ENCODE measurements at regions not wholly inside any gene's neighbourhood (a gene's known extent, or its start where the extent isn't known, plus 50 kb on each side); places are given as distances from the start of the nearest gene placed in this dataset.

DNA sequence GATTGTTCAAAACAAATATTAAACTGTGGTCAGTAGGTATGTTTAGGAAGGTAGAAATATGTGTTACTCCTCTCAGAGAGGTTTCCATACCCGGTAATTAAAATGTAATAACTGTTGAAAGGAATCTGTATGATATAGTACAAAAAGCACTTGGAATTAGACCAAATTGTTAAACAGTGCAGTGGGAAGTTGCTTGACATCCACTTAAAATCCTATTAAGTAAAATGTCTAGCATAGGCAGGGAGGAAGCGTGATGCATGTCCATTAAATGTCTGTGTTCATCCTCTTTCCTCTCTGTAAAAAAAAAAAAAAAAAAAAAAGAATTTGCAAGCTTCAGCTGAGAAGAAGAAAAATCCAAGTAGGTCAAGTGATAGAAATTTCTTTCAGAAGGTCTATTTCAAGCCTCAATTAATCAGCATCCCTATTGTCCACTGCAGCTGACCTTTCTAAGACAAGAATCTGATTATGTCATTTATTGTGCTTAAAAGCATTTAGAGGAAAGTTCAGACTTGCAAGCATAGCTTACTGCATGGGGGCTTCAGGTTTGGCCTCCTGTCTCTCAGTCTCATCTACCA is 265.6 kb upstream of the RGS6 start:
- H3K4me3 ChIP-seq (replicated peaks; ENCODE audit: low read depth, low read length), result no peak overlapping the region
- TF ChIP-seq, protein P1, sequence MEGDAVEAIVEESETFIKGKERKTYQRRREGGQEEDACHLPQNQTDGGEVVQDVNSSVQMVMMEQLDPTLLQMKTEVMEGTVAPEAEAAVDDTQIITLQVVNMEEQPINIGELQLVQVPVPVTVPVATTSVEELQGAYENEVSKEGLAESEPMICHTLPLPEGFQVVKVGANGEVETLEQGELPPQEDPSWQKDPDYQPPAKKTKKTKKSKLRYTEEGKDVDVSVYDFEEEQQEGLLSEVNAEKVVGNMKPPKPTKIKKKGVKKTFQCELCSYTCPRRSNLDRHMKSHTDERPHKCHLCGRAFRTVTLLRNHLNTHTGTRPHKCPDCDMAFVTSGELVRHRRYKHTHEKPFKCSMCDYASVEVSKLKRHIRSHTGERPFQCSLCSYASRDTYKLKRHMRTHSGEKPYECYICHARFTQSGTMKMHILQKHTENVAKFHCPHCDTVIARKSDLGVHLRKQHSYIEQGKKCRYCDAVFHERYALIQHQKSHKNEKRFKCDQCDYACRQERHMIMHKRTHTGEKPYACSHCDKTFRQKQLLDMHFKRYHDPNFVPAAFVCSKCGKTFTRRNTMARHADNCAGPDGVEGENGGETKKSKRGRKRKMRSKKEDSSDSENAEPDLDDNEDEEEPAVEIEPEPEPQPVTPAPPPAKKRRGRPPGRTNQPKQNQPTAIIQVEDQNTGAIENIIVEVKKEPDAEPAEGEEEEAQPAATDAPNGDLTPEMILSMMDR (IDR thresholded peaks at IDR 0.05; ENCODE audit: low read depth, low read length, missing control alignments), result no peak

DNA sequence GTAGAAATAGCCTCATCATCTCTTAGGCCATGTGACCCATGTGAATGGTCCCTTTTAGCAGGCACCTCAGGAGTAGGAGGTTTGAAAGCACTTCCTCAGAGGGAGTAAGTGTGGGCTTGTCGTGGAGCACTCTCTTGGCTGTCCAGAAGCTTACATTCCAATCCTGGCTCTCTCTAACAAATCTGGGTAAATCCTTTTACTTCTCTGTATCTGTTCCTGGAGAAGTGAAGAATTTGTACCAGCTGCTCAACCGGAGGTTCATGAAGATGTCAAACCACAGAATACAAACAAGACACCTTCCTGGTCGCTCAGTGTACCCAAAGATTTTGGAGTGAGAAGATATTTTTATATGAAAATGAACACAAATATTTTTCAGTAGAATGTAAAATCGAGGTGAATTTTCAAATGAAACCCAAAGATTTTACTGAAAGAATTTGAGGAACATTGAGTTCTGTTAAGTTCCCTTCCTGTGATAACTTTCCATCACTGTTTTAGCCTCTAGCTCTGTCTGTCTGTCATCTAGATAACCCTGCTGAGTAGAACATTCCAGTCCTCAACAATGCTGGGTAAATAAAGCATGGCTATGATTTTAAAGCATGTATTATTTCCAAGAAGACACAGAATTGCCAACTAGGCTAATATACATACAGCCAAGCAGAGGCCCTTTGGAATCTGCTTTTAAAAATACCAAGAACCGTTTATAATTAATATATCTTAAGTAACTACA is 263.9 kb upstream of the RGS6 start:
- no peak for DNase-seq (ENCODE audit: extremely low read depth, low read depth)
- no peak overlapping the region for H3K4me3 ChIP-seq (replicated peaks; ENCODE audit: low read depth, low read length)
- TF ChIP-seq, protein P1 (IDR thresholded peaks at IDR 0.05; ENCODE audit: low read depth, low read length, missing control alignments), result no peak

More for the DNA sequence above, 265.6 kb upstream of the RGS6 start:
- DNase-seq (ENCODE audit: extremely low read depth, low read depth), result no peak

- TF ChIP-seq, protein P1 (IDR thresholded peaks at IDR 0.05; ENCODE audit: low read depth, low read length, missing control alignments), result no peak
- no peak for DNase-seq (ENCODE audit: extremely low read depth, low read depth)
- no peak overlapping the region for H3K4me3 ChIP-seq (replicated peaks; ENCODE audit: low read depth, low read length)
These were observed 259.6 kb upstream of the RGS6 start for GRCh38 chr14:71672596-71672995.

DNA sequence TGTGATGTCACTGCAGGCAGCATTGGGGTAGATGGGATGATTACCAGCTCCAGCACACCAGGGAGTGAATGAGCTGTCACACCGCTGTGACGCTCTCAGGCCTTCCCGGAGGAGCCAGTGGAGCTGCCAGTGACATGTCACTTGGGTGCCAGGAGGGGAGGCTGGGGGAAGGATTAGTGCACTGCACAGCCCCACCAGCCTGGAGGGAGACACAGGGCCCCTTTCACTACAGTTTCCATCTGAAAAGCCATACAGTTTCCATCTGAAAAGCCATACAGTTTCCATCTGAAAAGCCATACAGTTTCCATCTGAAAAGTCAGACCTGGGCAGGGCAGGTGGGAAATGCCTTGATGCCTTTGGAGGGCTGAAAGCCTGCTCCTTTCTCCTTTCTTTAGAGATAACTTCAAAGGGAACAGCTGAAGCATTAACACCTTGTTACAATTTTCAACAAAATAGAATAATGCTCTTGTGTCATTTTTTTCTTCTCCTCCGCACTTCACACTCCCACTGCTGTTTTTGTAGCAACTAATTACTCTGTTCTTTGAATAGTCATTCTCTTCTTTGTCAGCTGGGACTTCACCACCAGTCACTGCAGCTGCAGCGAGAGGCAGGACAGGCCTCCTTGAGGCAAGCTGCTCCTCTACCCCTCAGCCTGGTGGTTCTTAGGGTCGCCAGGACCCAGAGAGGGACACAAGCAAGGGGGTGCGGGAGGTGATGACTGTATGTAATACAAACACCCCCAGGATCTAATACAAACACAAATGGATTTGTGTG is 256.9 kb upstream of the RGS6 start:
- H3K4me3 ChIP-seq (replicated peaks; ENCODE audit: low read depth, low read length), result no peak overlapping the region
- no peak for DNase-seq (ENCODE audit: extremely low read depth, low read depth)
- TF ChIP-seq, protein P1 (IDR thresholded peaks at IDR 0.05; ENCODE audit: low read depth, low read length, missing control alignments), result no peak

DNA sequence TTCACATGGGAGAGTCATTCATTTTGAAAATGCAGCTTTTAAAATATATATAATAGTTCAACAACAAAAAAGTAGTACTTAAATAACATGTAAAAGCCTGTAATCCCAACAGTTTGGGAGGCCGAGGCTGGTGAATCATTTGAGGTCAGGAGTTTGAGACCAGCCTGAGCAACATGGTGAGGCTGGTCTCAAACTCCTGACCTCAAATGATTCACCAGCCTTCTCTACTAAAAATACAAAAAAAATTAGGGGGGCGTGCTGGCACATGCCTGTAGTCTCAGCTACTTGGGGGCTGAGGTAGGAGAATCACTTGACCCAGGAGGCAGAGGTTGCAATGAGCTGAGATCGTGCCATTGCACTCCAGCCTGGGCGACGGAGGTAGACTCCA is 256.3 kb upstream of the RGS6 start:
- no peak for DNase-seq (ENCODE audit: extremely low read depth, low read depth)
- TF ChIP-seq, protein P1 (IDR thresholded peaks at IDR 0.05; ENCODE audit: low read depth, low read length, missing control alignments), result no peak
- H3K4me3 ChIP-seq (replicated peaks; ENCODE audit: low read depth, low read length), result no peak overlapping the region

GRCh38 chr14:71680736-71681387 is 251.4 kb upstream of the RGS6 start:
- TF ChIP-seq, protein P1 (IDR thresholded peaks at IDR 0.05; ENCODE audit: low read depth, low read length, missing control alignments), result no peak
- H3K4me3 ChIP-seq (replicated peaks; ENCODE audit: low read depth, low read length), result no peak overlapping the region

More at GRCh38 chr14:71680736-71681387, 251.4 kb upstream of the RGS6 start:
- DNase-seq (ENCODE audit: extremely low read depth, low read depth), result no peak

Measured in HFF-Myc (cell line).